ENCODE measurements at regions not wholly inside any gene's neighbourhood (a gene's known extent, or its start where the extent isn't known, plus 50 kb on each side); places are given as distances from the start of the nearest gene placed in this dataset.

- Histone ChIP-seq H3K36me3 (ENCODE audit: control insufficient read depth in 2 of 2, extremely low read depth in 1 of 2, insufficient read depth in 2 of 2, low read length in 2 of 2) (no peaks in the 10 kb centered on the region), H3K9me1 (replicated peaks; ENCODE audit: control insufficient read depth, extremely low read depth, insufficient read depth, low read length) (no peaks in the 10 kb centered on the region), H3K4me2 (ENCODE audit: insufficient read depth, low read length) (no peak overlapping the region), H2AFZ (ENCODE audit: low read depth, low read length) (no peak overlapping the region), H3K27me3 (ENCODE audit: control insufficient read depth in 2 of 2, insufficient read depth in 2 of 2, low read length in 2 of 2) (no peaks in the 10 kb centered on the region), H3K9ac (replicated peaks; ENCODE audit: extremely low read depth, insufficient read depth, low read length) (no peak overlapping the region), H3K4me3 (replicated peaks in 1 of 3; ENCODE audit: insufficient read depth in 1 of 3, low read depth in 1 of 3, low read length in 3 of 3) (no peak overlapping the region), H4K20me1 (replicated peaks; ENCODE audit: control insufficient read depth, extremely low read depth, insufficient read depth, low read length) (no peaks in the 10 kb centered on the region), H3K9me3 (replicated peaks; ENCODE audit: control insufficient read depth, insufficient read depth, low read length) (peaks cover 7% of the 10 kb centered on the region), H3K79me2 (ENCODE audit: control insufficient read depth, insufficient read depth, low read length) (no peaks in the 10 kb centered on the region), H3K4me1 (ENCODE audit: control insufficient read depth, extremely low read depth, insufficient read depth, low read length) (no peaks in the 10 kb centered on the region), H3K27ac (ENCODE audit: insufficient read depth, low read depth, low read length) (no peak overlapping the region)
- TF ChIP-seq MAX (IDR thresholded peaks at IDR 0.05; ENCODE audit: insufficient read depth, insufficient read length) (no peak), EZH2 (IDR thresholded peaks at IDR 0.05; ENCODE audit: borderline replicate concordance, low read depth, low read length, severe bottlenecking) (no peak), MYC (IDR thresholded peaks at IDR 0.05; ENCODE audit: low read depth, low read length) (no peak), FOS (IDR thresholded peaks at IDR 0.05; ENCODE audit: borderline replicate concordance, insufficient read depth, low read length) (no peak), GATA2 (IDR thresholded peaks at IDR 0.05; ENCODE audit: insufficient read depth, insufficient read length, low read depth, low read length) (no peak), POLR2AphosphoS5 (IDR thresholded peaks at IDR 0.05; ENCODE audit: insufficient read depth, low read depth, low read length) (no peak), JUN (IDR thresholded peaks at IDR 0.05; ENCODE audit: borderline replicate concordance, insufficient read depth, insufficient read length, low read depth) (no peak), POLR2A (IDR thresholded peaks at IDR 0.05; ENCODE audit: low read depth, low read length) (no peak), CTCF (IDR thresholded peaks at IDR 0.05; ENCODE audit: extremely low read depth in 1 of 2, insufficient read depth in 1 of 2, low read depth in 1 of 2, low read length in 2 of 2) (no peak)
- no peak for FAIRE-seq
- POLR2A ChIA-PET, result no interaction called here
- CTCF ChIA-PET, result no interaction called here
- no TSS peak for BruUV-seq (replicated peaks)
- DNase-seq (ENCODE audit: low read depth, low spot score), result no peak
- intact Hi-C loops (cut with micrococcal nuclease) (no loop called here), dilution Hi-C loops (cut with MboI; ENCODE audit: extremely low pct_ligation_motif_present, low sequenced_read_pairs) (no loop called here)
Observed at GRCh38 chr12:127861406-127861805, 405.6 kb upstream of the TMEM132C start.

All from endothelial cell of umbilical vein (primary cell).